HG03571 (cell line): ENCODE measurements at regions not wholly inside any gene's neighbourhood (a gene's known extent, or its start where the extent isn't known, plus 50 kb on each side); places are given as distances from the start of the nearest gene placed in this dataset.

Experiments used
- ATAC-seq: cut with Tn5 transposase; IDR thresholded peaks from one replicate; pipeline ENCODE4 v1.9.1; 2021; ENCODE audit not compliant: unreplicated experiment

GRCh38 chr22:49281467-49282340 is 546.0 kb downstream of the BRD1 start:
- ATAC-seq = no peak

GRCh38 chr22:49278340-49278739 is 549.3 kb downstream of the BRD1 start:
- no peak for ATAC-seq

- no peak for ATAC-seq
These were observed 551.1 kb downstream of the BRD1 start for GRCh38 chr22:49276567-49276966.

GRCh38 chr22:49274754-49275380 is 552.8 kb downstream of the BRD1 start:
- ATAC-seq = no peak

GRCh38 chr22:49272546-49273125 is 555.0 kb downstream of the BRD1 start:
- no peak for ATAC-seq

GRCh38 chr22:49271831-49272230 is 555.8 kb downstream of the BRD1 start:
- ATAC-seq = no peak

GRCh38 chr22:49271369-49271727 is 556.3 kb downstream of the BRD1 start:
- no peak for ATAC-seq

GRCh38 chr22:49270595-49271368 is 556.9 kb downstream of the BRD1 start:
- ATAC-seq = no peak

GRCh38 chr22:49269928-49270327 is 557.7 kb downstream of the BRD1 start:
- no peak for ATAC-seq

GRCh38 chr22:49269371-49269770 is 558.3 kb downstream of the BRD1 start:
- ATAC-seq = no peak

GRCh38 chr22:49268924-49269323 is 558.7 kb downstream of the BRD1 start:
- no peak for ATAC-seq

- no peak for ATAC-seq
These were observed 559.7 kb downstream of the BRD1 start for GRCh38 chr22:49267996-49268395.

GRCh38 chr22:49266561-49267519 is 560.8 kb downstream of the BRD1 start:
- ATAC-seq = no peak

- no peak for ATAC-seq
These were observed 563.0 kb downstream of the BRD1 start for GRCh38 chr22:49264696-49265095.

GRCh38 chr22:49263101-49263500 is 564.6 kb downstream of the BRD1 start:
- ATAC-seq = no peak

- no peak for ATAC-seq
These were observed 565.5 kb downstream of the BRD1 start for GRCh38 chr22:49262167-49262566.

- ATAC-seq = no peak
These were observed 566.1 kb downstream of the BRD1 start for GRCh38 chr22:49261616-49262015.

GRCh38 chr22:49260681-49261580 is 566.7 kb downstream of the BRD1 start:
- no peak for ATAC-seq
